HG02870 (cell line): ENCODE measurements at regions not wholly inside any gene's neighbourhood (a gene's known extent, or its start where the extent isn't known, plus 50 kb on each side); places are given as distances from the start of the nearest gene placed in this dataset.
"Not testable (repeated sequence)": the region's sequence is repeated elsewhere in the genome, so short reads cannot be mapped to it uniquely, and the experiment has no call there.

Experiments used
- ATAC-seq: cut with Tn5 transposase; IDR thresholded peaks from one replicate; pipeline ENCODE4 v1.9.1; 2021; ENCODE audit warnings: mild to moderate bottlenecking, moderate library complexity; ENCODE audit not compliant: unreplicated experiment

- ATAC-seq = no peak
Observed at GRCh38 chr6:170003451-170004160, 252.2 kb downstream of the ERMARD start.

GRCh38 chr6:170003027-170003426, 251.6 kb downstream of the ERMARD start:
- ATAC-seq = no peak

GRCh38 chr6:170001782-170002181, 250.4 kb downstream of the ERMARD start:
- not testable (repeated sequence) for ATAC-seq

GRCh38 chr6:170000071-170000843, 248.8 kb downstream of the ERMARD start:
- no peak for ATAC-seq

- ATAC-seq = no peak
Observed at GRCh38 chr6:169999367-169999766, 247.9 kb downstream of the ERMARD start.

- ATAC-seq = no peak
Observed at GRCh38 chr6:169998457-169998856, 247.0 kb downstream of the ERMARD start.

- ATAC-seq = no peak
Observed at GRCh38 chr6:169997930-169998218, 246.5 kb downstream of the ERMARD start.

GRCh38 chr6:169997187-169997929, 245.9 kb downstream of the ERMARD start:
- no peak for ATAC-seq

- ATAC-seq = no peak
Observed at GRCh38 chr6:169996378-169997051, 245.1 kb downstream of the ERMARD start.

- no peak for ATAC-seq
Observed at GRCh38 chr6:169994739-169995138, 243.3 kb downstream of the ERMARD start.

GRCh38 chr6:169993861-169994481, 242.5 kb downstream of the ERMARD start:
- ATAC-seq = no peak

GRCh38 chr6:169991913-169992312, 240.5 kb downstream of the ERMARD start:
- no peak for ATAC-seq

GRCh38 chr6:169991031-169991390, 239.6 kb downstream of the ERMARD start:
- no peak for ATAC-seq

- ATAC-seq = peak; percentile 65
Observed at GRCh38 chr6:169990095-169991030, 238.9 kb downstream of the ERMARD start.

- ATAC-seq = no peak
Observed at GRCh38 chr6:169989594-169989993, 238.2 kb downstream of the ERMARD start.

GRCh38 chr6:169988769-169989550, 237.5 kb downstream of the ERMARD start:
- no peak for ATAC-seq

GRCh38 chr6:169986848-169987498, 235.6 kb downstream of the ERMARD start:
- no peak for ATAC-seq

GRCh38 chr6:169986171-169986847, 234.9 kb downstream of the ERMARD start:
- ATAC-seq = no peak
